ENCODE measurements at regions not wholly inside any gene's neighbourhood (a gene's known extent, or its start where the extent isn't known, plus 50 kb on each side); places are given as distances from the start of the nearest gene placed in this dataset.

DNA sequence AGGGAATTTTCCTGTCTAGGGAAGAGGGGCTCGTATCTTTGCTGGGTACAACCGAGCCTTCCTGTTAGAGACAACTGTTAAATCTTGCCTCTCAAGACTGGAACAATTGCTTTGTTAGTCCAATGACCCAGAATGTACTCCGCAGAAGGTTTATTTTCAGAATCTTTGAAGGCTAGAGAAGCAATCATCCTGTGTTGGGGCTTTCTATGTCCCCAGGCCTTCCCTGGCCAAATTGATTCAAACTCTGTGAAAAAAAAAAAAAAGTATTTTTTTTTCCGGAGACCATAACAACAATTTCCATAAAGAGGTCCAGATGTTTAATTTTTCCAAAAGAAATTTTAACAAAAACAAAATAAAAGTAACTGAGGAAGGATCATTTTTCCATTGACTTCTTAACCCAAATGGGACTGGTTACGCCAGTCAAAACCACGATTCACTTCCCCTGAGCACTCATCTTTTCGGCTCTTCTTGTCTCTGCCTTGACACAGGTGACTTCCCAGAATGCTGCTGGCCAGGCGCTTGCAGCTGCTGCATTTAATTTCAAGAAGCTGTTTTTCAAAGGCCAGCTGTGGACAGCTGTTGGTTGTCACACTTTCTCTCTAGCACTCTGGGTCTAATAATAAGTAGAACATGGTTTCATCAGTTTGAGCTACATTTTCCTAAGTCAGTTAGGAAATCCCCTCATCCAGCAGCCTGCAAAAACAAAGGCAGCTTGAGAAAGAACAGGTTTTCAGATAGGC, 81.6 kb upstream of the MANSC4 start:
- intact Hi-C loops (cut with micrococcal nuclease) (no loop called here), dilution Hi-C loops (cut with HindIII; ENCODE audit: low sequenced_read_pairs, unreplicated experiment) (no loop called here), in situ Hi-C loops (cut with MboI; ENCODE audit: low sequenced_read_pairs) (no loop called here)
- Histone ChIP-seq H3K4me1 (ENCODE audit: control insufficient read depth, insufficient read depth, low read length) (peaks cover 4% of the 10 kb centered on the region; the same call in 1 of the 2 replicates), H3K9me1 (ENCODE audit: insufficient read depth, low read length) (0 out of 2 replicates have a peak, but pooled peaks cover 3% of the 10 kb centered on the region), H3K56ac (ENCODE audit: extremely low read depth, insufficient read depth, low read length) (no peak overlapping the region), H3K9ac (ENCODE audit: low read depth, low read length) (no peak overlapping the region), H2BK20ac (ENCODE audit: low read depth, low read length) (no peak overlapping the region), H3K4ac (ENCODE audit: low read depth, low read length) (no peak overlapping the region), H4K8ac (ENCODE audit: low read depth in 2 of 2, low read length in 2 of 2) (no peak overlapping the region), H2AK5ac (ENCODE audit: low read depth, low read length) (no peak overlapping the region), H3K9me3 (ENCODE audit: control insufficient read depth, insufficient read depth, low read length) (peaks cover 2% of the 10 kb centered on the region), H3K14ac (replicated peaks; ENCODE audit: low read depth, low read length) (no peak overlapping the region), H2BK15ac (ENCODE audit: low read depth, low read length) (no peak overlapping the region), H2BK5ac (ENCODE audit: low read depth, low read length, poor library complexity, severe bottlenecking) (no peak overlapping the region), H3K4me2 (ENCODE audit: low read depth, low read length) (no peak overlapping the region), H3K27me3 (ENCODE audit: control insufficient read depth, insufficient read depth, low read length) (no peaks in the 10 kb centered on the region), H2AK9ac (replicated peaks; ENCODE audit: low read depth, low read length, poor library complexity) (no peak overlapping the region), H4K20me1 (ENCODE audit: insufficient read depth, low read length) (no peaks in the 10 kb centered on the region), H4K5ac (ENCODE audit: low read depth, low read length) (no peak overlapping the region), H3K27ac (ENCODE audit: insufficient read depth, low read length) (no peak overlapping the region), H3K36me3 (ENCODE audit: control insufficient read depth, insufficient read depth, low read length) (no peaks in the 10 kb centered on the region), H4K91ac (ENCODE audit: insufficient read depth, low read depth, low read length) (no peak overlapping the region), H2AFZ (replicated peaks; ENCODE audit: low read length, poor library complexity) (no peak overlapping the region), H3K18ac (ENCODE audit: low read depth, low read length) (no peak overlapping the region), H3K23ac (ENCODE audit: low read depth, low read length) (no peak overlapping the region), H3K4me3 (ENCODE audit: insufficient read depth, low read depth, low read length) (no peak overlapping the region), H2BK120ac (ENCODE audit: low read depth, low read length) (no peak overlapping the region), H3K79me1 (ENCODE audit: low read depth in 1 of 2, low read length in 2 of 2) (no peaks in the 10 kb centered on the region)
- ChIA-PET CTCF (interaction anchor here (0.9 to 1.0 kb wide), 2 partner anchors 11 to 40 kb away, joined by 3 read pairs; no protein-coding TSS in a partner anchor), POLR2A (ENCODE audit: unreplicated experiment) (no interaction called here)
- DNase-seq (peak; percentile 59), ATAC-seq (ENCODE audit: low read depth) (no peak)
- 100% methylated on average over 1 of the region's 8 CpGs; no CpG with 5 or more reads in 1 of the 2 experiments for WGBS, 2 experiments (ENCODE audit: extremely low coverage in 2 of 2, insufficient read length in 1 of 2)
- TF ChIP-seq MAZ (IDR thresholded peaks at IDR 0.05; ENCODE audit: borderline replicate concordance, low read depth, low read length) (no peak), CHD1 (IDR thresholded peaks at IDR 0.05; ENCODE audit: low read depth, low read length) (no peak), RFX5 (IDR thresholded peaks at IDR 0.05; ENCODE audit: low read depth, low read length) (no peak), POLR2A (IDR thresholded peaks at IDR 0.05; ENCODE audit: low read depth, low read length) (no peak), MAFK (IDR thresholded peaks at IDR 0.05; ENCODE audit: low read depth, low read length) (no peak), RCOR1 (IDR thresholded peaks at IDR 0.05; ENCODE audit: insufficient replicate concordance, low read length) (no peak), MXI1 (IDR thresholded peaks at IDR 0.05; ENCODE audit: borderline replicate concordance, low read depth, low read length) (no peak)
- TF ChIP-seq, protein P1, sequence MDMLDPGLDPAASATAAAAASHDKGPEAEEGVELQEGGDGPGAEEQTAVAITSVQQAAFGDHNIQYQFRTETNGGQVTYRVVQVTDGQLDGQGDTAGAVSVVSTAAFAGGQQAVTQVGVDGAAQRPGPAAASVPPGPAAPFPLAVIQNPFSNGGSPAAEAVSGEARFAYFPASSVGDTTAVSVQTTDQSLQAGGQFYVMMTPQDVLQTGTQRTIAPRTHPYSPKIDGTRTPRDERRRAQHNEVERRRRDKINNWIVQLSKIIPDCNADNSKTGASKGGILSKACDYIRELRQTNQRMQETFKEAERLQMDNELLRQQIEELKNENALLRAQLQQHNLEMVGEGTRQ (IDR thresholded peaks at IDR 0.05; ENCODE audit: low read depth, low read length) = no peak
- no TSS peak for BruUV-seq (replicated peaks)

Data from IMR-90 (cell line).